ENCODE measurements at regions not wholly inside any gene's neighbourhood (a gene's known extent, or its start where the extent isn't known, plus 50 kb on each side); places are given as distances from the start of the nearest gene placed in this dataset.

DNA sequence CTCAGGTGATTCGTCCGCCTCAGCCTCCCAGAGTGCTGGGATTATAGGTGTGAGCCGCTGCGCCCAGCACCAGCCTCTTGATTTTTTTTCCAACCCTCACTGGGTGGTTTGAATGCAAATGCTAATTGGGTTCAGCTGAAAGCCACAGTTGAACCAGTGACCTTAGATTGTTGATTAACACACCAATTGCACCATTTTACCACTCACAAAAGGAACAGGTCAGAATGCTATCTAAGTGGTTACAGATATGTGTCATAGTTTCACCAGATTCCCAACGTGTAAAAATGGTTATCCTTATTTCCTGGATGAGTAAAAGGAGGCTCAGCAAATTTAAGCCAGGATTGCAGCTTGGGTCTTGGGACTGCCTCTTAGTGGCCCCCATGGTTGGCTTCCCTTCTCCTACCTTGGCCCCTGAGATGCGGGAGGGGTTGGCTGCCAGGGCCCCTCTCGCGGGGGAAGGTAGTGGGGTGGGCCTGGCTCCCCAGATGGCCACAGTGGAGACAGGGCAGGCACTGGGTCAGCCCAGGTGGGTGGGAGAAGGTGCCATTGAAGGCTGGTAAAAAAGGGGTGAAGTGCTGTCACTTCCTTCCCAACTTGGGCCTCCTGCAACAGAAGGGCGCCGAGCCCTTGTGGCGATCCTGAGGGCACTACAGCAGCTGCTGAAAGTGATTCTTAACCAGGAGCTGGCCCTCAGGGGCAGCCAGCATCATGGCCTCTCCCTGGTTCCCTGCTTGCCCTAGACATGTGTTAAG is 164.9 kb upstream of the HAAO start:
- Histone ChIP-seq H3K9me3 (ENCODE audit: insufficient read depth, low read length) (no peaks in the 10 kb centered on the region), H3K4me1 (ENCODE audit: low read length) (no peaks in the 10 kb centered on the region), H3K27ac (ENCODE audit: low read length) (no peak overlapping the region), H3K27me3 (ENCODE audit: low read depth, low read length) (0 out of 2 replicates have a peak, but pooled peaks cover under 1% of the 10 kb centered on the region), H4K20me1 (ENCODE audit: insufficient read depth, low read length) (no peaks in the 10 kb centered on the region), H3K36me3 (replicated peaks; ENCODE audit: low read depth, low read length) (no peaks in the 10 kb centered on the region), H2AFZ (ENCODE audit: low read depth, low read length) (no peak overlapping the region), H3K9ac (ENCODE audit: low read length) (no peak overlapping the region), H3K4me3 (ENCODE audit: low read length) (no peak overlapping the region), H3K79me2 (ENCODE audit: low read length) (no peaks in the 10 kb centered on the region), H3K4me2 (ENCODE audit: low read length) (no peak overlapping the region)
- TF ChIP-seq, protein P1, sequence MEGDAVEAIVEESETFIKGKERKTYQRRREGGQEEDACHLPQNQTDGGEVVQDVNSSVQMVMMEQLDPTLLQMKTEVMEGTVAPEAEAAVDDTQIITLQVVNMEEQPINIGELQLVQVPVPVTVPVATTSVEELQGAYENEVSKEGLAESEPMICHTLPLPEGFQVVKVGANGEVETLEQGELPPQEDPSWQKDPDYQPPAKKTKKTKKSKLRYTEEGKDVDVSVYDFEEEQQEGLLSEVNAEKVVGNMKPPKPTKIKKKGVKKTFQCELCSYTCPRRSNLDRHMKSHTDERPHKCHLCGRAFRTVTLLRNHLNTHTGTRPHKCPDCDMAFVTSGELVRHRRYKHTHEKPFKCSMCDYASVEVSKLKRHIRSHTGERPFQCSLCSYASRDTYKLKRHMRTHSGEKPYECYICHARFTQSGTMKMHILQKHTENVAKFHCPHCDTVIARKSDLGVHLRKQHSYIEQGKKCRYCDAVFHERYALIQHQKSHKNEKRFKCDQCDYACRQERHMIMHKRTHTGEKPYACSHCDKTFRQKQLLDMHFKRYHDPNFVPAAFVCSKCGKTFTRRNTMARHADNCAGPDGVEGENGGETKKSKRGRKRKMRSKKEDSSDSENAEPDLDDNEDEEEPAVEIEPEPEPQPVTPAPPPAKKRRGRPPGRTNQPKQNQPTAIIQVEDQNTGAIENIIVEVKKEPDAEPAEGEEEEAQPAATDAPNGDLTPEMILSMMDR (IDR thresholded peaks at IDR 0.05; ENCODE audit: low read depth, low read length), result no peak
- no peak for TF ChIP-seq EZH2phosphoT487 (IDR thresholded peaks at IDR 0.05; ENCODE audit: low read depth)

DNA sequence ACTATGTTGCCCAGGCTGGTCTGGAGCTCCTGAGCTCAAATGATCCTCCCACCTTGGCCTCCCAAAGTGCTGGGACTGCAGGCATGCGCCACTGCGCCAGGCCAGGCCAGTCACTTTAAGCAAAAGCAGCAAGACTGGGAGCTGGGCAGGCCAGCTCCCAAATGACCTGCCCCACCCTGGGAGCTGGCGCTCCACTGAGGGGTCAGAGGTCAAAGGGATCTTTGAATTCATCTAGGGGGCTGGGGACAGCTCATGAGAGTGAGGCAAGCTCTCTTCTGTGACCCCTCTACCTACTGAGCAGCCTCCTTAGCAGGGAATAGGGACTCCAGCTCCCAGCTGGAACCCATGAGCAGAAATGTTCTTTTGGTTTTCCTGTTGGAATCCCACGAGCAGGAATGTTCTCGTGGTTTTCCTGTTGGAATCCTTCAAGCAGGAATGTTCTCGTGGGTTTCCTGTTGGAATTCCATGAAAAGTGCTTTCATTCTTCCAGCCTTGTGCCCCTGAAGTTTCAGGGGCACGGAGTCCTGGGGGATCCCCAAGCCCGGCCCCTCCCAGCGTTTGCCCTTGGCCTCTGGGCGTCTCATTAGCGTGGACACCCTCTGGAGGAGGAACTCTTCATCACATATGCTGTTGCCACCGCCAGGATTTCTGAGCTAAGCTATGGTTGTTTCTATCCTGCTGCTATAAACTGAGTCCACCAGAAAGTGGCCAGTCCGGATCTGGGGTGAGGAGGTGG is 162.0 kb upstream of the HAAO start:
- H3K4me1 ChIP-seq (ENCODE audit: low read length), result no peaks in the 10 kb centered on the region
- H3K9ac ChIP-seq (ENCODE audit: low read length), result no peak overlapping the region
- H3K36me3 ChIP-seq (replicated peaks; ENCODE audit: low read depth, low read length), result no peaks in the 10 kb centered on the region
- no peaks in the 10 kb centered on the region for H3K27me3 ChIP-seq (ENCODE audit: low read depth, low read length)
- H2AFZ ChIP-seq (ENCODE audit: low read depth, low read length), result no peak overlapping the region
- no peaks in the 10 kb centered on the region for H3K9me3 ChIP-seq (ENCODE audit: insufficient read depth, low read length)
- H4K20me1 ChIP-seq (ENCODE audit: insufficient read depth, low read length), result no peaks in the 10 kb centered on the region
- TF ChIP-seq EZH2phosphoT487 (IDR thresholded peaks at IDR 0.05; ENCODE audit: low read depth), result no peak
- TF ChIP-seq, protein P1 (IDR thresholded peaks at IDR 0.05; ENCODE audit: low read depth, low read length), result no peak
- H3K4me3 ChIP-seq (ENCODE audit: low read length), result no peak overlapping the region
- H3K79me2 ChIP-seq (ENCODE audit: low read length), result no peaks in the 10 kb centered on the region
- H3K27ac ChIP-seq (ENCODE audit: low read length), result no peak overlapping the region
- no peak overlapping the region for H3K4me2 ChIP-seq (ENCODE audit: low read length)

DNA sequence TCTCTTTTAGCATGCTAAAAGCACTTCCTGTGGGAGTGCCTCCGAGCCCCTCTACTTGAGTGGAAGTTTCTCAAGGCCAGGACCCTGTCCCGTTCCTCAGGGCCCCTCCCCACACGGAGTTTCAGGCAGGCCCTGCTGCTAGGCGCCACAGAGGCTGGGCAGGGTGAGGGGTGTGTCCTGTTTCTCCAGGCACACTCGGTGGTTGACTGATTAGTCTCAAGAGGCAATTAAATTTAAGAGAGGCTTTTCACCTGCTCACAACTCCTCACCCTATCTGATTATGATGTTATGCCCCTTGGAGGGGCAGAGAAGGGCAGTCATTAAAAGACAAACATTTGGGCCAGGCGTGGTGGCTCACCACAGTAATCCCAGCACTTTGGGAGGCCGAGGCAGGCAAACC is 160.8 kb upstream of the HAAO start:
- Histone ChIP-seq H3K27me3 (ENCODE audit: low read depth, low read length) (no peaks in the 10 kb centered on the region), H3K9me3 (ENCODE audit: insufficient read depth, low read length) (no peaks in the 10 kb centered on the region), H3K36me3 (replicated peaks; ENCODE audit: low read depth, low read length) (no peaks in the 10 kb centered on the region), H3K4me1 (ENCODE audit: low read length) (peaks cover 5% of the 10 kb centered on the region; the same call in 1 of the 2 replicates), H3K79me2 (ENCODE audit: low read length) (no peaks in the 10 kb centered on the region), H4K20me1 (ENCODE audit: insufficient read depth, low read length) (no peaks in the 10 kb centered on the region), H3K4me3 (ENCODE audit: low read length) (no peak overlapping the region), H3K27ac (ENCODE audit: low read length) (no peak overlapping the region), H2AFZ (ENCODE audit: low read depth, low read length) (no peak overlapping the region), H3K4me2 (ENCODE audit: low read length) (no peak overlapping the region), H3K9ac (ENCODE audit: low read length) (no peak overlapping the region)
- TF ChIP-seq EZH2phosphoT487 (IDR thresholded peaks at IDR 0.05; ENCODE audit: low read depth), result no peak
- TF ChIP-seq, protein P1 (IDR thresholded peaks at IDR 0.05; ENCODE audit: low read depth, low read length), result no peak

DNA sequence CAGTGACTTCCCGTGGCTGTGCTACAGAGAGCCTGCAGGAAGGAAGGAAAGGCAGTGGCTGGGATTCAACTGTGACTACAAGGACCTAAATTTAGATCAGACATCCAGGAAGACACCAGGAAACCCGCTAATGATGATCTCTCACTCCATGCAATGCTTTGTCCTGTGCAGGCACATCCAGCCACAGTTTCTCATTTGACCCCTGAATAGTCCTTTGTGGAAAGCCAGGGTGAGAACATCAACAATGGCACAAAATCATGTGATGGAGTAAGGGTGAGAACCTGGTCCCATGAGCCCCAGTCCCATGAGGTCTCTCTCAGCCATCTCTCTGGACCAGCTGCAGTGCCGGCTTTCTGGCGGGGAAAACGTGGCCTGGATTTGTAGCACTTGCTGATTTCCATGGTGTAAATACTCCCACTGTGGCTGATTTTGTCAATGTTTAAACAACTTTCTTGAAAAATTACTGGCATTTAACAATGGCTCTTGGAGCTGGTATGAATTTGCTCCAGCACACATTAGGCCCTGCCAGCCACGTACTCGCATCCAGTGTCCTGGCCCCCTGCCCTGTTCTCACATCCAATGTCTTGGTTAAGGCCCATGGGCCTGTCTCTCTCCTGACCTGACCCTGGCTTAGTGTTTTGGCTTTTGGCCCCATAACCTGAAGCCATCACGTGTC is 159.0 kb upstream of the HAAO start:
- Histone ChIP-seq H3K9ac (ENCODE audit: low read length) (no peak overlapping the region), H3K9me3 (ENCODE audit: insufficient read depth, low read length) (no peaks in the 10 kb centered on the region), H2AFZ (ENCODE audit: low read depth, low read length) (no peak overlapping the region), H3K4me1 (ENCODE audit: low read length) (peaks cover 5% of the 10 kb centered on the region; the same call in 1 of the 2 replicates), H4K20me1 (ENCODE audit: insufficient read depth, low read length) (no peaks in the 10 kb centered on the region), H3K4me3 (ENCODE audit: low read length) (no peak overlapping the region), H3K79me2 (ENCODE audit: low read length) (no peaks in the 10 kb centered on the region), H3K27me3 (ENCODE audit: low read depth, low read length) (no peaks in the 10 kb centered on the region), H3K27ac (ENCODE audit: low read length) (no peak overlapping the region), H3K36me3 (replicated peaks; ENCODE audit: low read depth, low read length) (no peaks in the 10 kb centered on the region), H3K4me2 (ENCODE audit: low read length) (no peak overlapping the region)
- TF ChIP-seq, protein P1 (IDR thresholded peaks at IDR 0.05; ENCODE audit: low read depth, low read length), result no peak
- no peak for TF ChIP-seq EZH2phosphoT487 (IDR thresholded peaks at IDR 0.05; ENCODE audit: low read depth)
